ENCODE measurements at regions not wholly inside any gene's neighbourhood (a gene's known extent, or its start where the extent isn't known, plus 50 kb on each side); places are given as distances from the start of the nearest gene placed in this dataset.
"Not testable (repeated sequence)": the region's sequence is repeated elsewhere in the genome, so short reads cannot be mapped to it uniquely, and the experiment has no call there.

DNA sequence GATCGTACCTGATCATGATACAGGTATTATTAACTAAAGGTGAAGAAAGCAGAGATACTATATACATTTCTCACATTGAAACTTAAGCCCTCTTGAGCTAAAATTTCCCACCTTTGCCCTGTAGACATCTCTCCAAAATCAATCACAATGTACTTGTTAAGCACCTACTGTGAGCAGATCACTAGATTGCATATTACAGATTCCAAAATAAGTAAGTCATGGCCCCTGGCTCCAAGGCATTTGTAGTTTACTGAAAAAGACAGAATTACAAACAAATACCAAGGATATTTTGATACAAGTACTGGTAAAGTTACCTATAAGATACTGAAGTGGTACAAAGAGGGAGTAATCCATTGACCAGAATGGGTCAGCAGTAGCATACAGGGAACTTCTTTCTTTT is 455.3 kb downstream of the STK39 start:
- no peak for DNase-seq

DNA sequence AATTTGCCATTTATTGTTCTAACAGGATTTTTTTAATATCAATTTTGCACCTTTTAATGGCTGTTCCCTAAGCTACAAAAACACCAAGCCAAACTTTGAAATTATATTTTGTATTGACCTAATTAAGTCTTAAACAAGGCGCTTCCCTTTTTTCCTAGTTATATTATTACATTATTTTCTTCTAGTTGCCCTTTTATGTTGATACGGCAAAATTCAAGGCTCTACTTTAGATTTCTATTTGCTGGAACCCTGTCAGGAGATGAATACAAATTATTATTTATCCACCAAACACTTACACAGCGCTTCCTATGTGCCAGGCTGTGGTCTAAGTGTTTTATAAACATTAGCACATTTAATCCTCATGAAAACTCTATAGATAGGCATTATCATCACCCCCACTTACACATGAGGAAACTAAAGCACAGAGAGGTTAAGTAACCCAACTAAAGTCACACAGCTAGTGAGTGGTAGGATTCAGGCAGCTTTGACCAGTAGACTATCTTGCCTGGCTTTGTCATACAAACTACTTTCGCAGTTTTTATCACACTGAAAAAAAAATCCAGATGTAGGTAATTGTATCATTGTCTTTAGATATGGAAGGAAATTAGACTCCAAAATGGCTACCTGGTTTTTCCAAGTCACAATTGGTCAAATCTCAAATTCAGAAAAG is 456.5 kb downstream of the STK39 start:
- no peak for DNase-seq

DNA sequence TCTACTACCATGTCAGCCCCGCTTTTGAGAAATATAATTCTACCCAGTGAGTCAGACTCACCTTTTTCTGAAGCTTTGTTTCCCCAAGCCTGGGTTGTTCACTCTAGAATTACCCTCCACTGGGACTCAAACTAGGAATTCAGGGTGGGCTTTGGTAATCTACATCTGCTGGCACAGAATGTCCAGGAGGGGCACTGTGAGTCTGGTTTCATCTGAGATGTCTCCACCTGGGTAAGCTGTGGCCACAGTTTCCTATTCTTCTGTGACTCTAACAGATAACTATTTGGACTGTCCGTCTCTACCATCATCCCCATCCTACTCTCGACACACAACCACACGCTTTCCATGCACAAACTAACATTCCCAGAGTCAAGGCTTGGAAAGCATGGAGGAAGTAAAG is 457.2 kb downstream of the STK39 start:
- no peak for DNase-seq

DNA sequence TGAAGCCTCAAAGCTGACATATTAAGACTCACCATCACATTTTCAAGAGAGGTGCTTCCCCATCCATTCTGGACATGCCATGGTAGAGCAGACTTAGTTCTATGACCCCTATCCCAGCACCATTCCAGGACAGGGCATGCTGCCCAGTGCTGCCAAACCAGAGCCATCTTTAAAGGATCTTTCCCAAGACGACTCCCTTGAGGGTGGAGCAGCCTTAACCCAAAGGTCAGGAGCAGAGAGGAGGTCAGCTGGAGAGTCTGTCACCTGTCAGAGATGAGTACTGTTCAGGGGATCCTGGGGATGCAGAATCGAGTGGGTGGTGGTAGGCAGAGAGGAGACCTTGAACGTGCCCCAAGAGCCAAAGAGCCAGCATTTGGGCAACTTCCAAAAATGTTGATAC is 459.8 kb downstream of the STK39 start:
- no peak for DNase-seq

DNA sequence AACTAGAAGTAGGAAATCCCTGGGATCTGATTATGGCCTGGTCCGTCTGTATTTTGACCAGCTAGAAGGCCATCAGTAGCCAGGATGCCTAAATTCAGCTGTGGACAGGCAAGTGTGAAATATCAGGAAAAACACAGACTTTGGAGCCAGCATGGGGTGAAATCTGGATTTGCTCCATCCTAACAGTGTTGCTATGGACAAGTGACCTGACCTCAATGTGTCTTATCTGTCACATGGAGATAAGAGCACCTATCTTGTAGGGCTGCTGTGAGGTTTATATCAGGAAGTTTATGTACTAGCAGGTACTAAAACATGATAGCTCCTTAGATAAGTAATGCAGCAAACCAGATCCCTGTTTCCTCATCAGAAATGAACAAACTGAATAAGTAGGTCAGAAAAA is 460.4 kb downstream of the STK39 start:
- no peak for DNase-seq

DNA sequence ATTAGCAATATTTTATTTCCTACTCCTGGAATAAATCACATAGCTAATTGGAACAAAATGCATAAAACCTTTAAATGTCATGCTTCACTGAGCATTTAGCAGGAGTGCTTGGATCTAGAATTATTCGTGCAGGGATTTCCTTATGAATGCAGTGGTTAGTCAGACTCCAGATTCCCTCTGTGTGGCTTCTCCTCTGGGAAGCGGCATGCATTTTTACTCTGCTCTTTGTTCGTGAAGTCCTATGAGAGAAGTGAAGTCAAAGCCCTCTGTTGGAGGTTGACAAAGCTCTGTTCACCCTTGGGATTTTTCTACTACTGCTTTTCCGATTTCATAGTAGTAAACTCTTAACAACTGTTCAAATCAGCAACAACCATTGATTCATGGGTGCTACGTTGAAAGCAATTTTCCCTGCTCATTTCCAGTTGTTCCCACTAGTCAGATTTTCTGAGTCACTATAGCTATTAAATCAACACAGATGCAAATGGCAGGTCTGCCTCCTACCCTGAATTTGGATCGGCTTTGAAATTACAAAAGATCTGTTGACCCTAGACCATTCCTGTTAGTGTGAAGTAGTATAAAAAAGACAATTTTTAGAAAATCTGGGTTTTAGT is 461.7 kb downstream of the STK39 start:
- no peak for DNase-seq

DNA sequence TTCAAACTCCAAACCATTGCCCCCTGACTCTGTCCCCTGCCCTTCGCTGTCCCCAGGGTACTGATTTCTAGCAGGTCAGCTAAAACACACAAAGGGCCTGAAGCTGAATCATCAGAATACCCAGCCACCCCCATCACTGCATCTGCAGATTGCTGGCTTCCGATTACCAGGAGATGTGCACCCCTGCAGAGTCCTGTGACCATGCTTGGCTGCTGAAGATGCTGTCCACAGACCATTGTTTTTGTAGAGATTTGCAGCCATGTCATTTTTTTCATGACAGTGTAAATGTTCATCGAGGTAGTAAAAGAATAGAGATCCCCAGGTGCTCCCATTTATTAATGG is 463.3 kb downstream of the STK39 start:
- DNase-seq: no peak

DNA sequence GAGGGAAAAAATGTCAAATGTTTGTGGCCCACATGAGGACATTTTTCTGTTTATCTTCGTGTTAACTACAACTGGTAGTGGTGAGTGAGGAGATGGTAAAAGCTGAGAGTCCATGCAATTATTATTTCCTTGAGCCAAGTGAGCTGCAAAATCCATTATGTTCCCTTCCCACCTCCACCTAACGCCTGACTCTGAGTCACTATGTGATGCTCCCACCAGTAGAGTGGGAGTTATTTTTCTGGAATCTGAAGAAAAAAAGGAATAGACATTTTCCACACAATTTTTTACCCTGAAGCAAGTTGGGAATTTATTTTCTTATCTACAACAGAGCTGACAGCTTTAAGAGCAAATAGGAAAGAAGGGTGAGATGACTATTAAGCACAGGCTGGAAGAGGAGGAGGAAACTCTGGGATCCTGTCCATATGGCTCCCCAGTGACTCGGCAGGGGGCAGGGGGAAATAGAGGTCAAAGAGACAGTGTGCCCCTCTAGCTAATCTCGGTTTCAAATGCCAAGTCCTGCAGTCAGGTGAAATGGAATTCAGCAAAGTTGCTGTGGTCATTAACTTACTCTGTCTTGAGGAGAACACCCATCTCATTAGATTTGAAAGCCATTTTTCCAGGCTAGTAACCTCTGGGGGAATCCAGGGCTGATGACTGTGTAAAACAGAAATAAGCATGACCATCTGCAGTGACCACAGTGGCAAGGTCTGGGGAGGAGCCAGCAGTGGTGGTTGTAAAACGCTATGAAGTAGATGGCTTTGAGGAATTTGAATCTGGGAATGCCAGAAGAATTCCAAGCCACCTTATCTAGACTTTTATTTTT is 463.9 kb downstream of the STK39 start:
- no peak for DNase-seq

DNA sequence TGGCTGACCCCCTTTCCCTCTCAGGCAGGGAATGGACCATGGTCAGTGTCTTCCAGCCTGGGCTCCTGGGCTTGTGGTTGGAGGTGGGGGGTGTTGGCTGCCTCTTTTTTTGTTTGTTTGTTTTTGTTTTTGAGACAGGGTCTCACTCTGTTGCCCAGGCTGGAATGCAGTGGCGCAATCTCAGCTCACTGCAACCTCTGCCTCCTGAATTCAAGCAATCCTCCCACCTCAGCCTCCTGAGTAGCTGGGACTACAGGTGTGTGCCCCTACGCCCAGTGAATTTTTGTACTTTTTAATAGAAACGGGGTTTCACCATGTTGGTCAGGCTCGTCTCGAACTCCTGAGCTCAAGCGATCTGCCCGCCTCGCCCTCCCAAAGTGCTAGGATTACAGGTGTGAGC is 465.8 kb downstream of the STK39 start:
- not testable (repeated sequence) for DNase-seq

DNA sequence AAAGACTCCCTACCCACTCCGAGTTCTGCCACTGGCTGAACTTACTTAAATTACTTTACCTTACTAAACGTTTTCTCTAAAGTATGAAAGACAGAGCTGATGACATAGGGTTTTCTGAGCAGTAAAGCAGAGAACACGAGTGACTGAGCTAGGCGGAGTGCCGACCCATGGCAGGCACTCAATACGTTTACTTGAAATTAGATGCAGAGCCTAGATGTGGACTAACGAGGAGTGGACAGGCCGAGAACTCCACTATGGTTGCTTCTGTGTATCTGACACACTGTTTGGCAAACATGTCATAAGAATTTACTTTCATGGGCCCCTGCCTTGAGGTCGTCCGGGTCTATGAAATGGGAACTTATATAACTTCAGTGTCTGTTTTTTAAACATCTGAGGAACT is 471.0 kb downstream of the STK39 start:
- no peak for DNase-seq

DNA sequence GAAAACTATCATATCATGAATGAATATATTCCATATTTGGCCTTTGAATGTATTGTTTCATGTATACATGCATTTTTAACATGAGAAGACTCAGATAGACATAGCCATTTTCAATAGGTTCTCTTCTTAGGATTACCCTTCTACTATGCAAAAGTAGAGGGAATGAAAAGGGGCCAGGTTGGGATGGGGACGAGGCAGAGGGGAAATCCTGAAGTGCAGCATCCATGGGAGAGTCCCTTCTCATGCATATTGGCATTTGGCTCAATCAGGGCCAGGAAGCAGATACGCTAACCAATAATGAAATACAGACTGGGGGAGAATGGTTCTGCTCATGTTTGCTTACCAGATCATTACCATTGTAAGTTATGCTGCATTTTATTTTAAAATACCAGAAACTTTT is 475.8 kb downstream of the STK39 start:
- DNase-seq: no peak

DNA sequence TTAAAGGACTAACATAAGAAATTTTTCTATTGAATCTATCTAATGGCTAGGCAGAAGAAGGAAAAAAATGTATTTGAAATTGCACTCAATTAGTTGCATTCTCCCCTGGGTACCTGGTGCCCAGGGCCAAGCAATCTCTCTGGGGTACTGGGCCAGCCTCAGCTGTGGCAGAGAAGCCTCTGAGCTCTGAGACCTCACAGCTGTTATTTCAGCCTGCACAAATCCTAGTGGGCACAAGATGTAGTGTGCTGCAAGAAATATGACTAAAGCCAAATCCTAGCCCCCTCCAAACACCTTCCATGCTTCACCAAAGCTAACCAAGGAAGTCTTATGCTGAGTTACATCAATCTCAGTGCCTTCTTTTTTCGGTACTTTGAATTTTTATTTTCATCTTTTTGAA is 478.4 kb downstream of the STK39 start:
- DNase-seq: no peak

DNA sequence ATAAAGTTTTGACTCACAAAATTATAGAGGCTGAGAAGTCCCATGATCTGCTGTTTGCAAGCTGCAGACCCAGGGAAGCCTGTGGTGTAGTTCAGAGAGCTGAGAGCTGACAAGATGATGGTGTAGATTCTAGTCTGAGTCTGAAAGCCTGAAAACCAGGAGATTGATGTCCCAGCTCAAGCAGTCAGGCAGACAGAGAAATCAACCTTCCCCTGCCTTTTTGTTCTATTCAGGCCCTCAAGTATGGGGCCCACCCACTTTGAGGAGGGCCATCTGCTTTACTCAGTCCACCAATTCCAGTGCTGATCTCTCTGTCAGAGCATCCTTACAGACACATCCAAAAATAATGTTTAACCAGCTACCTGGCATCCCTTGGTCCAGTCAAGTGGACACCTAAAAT is 479.6 kb downstream of the STK39 start:
- DNase-seq: no peak

DNA sequence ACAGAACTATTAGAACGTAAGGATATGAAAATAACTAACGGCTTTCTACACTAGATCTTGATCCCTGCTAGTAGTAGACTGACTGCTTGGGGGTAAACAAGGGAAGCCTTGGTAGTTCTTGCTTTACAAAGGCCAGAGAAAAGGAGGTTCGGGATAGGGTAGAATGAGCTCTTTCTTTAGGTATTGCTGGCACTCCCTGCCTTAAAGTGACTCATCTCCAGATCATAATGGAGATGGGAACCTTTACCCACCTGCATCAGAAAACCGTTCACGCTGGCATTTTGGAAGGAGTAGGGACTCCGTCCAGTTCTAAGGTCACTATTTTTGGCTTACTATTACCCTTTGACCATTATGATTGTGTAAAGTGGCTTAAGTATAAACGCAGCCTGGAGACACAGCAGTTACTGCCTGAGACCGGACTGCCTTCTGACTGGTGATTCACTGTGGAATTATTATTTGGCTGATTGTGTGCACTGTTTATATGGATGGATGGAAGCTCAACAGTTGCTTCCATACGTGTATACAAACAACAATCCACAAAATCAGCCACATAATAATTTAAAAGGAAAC is 482.5 kb downstream of the STK39 start:
- DNase-seq: no peak

DNA sequence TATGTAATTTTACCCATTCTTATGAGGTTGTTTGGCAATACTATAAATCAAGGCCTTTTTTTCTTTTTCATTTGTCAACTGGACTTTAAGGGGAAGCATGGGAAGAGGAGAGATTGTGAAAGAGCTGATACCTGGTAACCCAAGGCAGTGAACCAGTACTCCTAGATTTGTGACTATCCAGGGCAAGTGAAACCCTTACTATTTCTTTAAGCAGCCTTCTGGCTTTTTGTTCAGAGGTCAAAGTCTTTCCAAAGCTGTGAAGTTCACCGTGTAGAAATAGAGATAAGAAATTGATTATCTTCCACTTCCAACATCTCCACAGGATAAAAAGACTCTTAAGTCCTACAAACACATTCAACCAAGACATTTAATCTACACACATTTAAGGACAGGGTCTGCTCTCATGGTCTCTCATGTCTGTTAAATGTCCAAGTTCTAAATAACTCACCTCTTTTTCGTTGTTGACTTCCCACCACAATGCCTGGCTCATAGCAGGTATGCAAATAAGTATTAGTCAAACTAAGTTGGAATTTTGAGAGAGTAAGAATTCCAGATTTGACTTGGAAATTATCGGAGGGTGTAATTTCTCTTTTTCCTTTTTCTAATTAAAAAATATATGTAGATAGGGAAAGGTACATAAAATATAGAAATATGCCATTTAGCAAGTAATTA is 485.8 kb downstream of the STK39 start:
- no peak for DNase-seq

DNA sequence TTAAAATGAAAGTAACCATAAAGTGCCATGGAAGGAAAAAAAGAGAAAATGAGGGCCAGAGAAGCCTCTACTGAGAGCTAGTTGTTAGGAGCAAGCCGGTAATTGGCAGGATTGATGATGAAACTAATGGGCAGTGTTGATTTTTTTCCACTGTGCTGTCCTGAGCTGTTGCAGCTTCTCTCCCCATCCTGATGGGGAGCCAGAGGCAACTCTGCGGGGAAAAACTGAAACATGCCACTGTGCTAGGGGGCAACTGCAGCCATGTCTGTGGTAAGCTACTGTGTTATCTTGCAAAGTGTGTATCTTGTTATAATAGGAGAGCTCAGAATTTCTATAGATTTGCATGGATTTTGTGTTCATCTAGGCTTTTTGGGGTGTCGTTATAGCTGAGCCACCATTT is 487.9 kb downstream of the STK39 start:
- DNase-seq: no peak

DNA sequence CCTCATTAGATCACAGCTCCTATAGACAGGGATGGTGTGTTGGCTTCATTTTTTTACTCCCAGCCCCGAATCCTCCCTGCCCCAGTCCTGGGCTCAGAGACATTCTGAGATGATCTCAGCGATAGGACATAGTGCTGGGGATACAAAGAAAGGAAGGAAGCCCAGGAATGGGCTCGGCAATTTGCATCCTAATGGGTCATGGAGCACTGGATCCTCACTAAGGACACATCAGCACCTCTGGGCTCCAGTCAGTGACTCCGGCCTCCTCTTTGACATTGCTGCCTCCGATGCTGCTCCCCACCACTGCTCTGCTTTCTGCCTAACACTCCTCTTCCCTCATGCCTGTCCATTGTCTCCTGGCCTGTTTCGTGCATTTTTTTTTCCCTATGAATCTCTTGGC is 489.1 kb downstream of the STK39 start:
- no peak for DNase-seq

DNA sequence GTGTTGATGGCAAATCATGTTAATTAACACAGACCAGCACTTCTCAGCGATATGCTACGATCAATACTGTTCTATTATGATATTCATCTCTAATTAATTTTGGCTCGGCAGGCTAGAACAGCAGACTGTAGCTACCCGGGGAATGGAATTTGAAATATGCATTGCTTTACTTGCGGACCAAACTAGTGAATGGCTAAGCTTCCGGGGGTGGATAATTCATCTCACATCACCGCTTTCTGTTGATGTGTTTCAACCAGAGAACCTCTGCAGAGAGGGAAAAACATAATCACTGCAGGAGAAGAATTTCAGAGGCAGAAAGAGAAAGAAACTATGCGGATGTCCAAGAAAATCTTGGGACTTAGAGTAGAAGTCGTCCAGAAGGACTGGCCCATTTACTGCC is 490.9 kb downstream of the STK39 start:
- DNase-seq: no peak

DNA sequence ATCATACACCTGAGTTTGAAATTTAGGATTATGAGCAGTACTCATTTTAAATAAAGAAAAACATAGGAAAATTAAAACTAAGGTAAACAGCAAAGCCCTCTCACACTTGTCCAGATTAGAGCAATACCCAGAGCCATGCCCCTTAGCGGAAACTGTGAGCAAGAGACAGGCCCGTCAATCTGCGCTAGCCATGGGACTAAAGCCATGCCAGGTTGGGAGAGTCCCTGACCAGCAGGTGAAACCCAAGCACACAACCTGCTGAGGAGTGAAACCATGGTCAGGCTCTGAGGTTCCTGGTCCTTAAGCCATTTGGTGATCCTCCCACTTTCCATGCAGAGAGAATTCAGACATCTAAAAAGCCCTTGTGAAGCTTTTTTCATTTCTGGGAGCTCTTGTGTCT is 494.3 kb downstream of the STK39 start:
- no peak for DNase-seq

DNA sequence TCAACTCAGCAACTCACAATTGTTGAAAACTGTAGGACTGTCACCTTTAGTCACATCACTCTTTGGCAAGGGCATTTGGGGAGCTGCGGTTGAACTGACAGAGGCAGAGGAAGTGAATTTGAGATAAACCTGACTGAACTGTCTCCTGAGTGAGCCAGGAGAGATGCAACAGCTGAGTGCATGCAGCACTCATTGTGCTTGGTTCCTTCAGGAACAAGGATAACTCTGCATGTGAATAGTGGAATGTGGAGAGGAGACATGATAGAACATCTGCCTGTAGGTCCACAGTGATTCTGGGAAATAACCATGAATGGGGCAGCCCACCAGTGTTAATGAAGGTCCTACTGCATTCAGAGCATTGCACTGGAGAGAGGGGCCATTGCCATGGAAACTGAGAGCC is 494.7 kb downstream of the STK39 start:
- DNase-seq: no peak

DNA sequence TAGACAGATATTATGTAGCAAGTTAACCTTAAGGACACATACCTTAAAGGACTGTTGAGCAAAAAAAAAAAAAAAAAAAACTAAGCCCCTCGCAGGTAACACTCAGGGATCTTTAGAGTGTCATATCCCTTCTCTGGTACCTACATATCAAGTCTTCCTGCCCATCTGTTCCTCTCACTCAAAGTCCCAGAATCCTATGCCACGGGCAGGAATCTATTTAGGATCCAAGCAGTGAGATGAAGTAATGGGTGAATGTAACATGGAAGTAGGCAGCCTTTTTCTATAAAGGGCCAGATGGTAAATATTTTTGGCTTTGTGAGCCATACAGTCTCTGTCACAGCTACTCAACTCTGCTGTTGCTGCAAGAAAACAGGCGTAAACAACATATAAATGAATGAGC is 496.7 kb downstream of the STK39 start:
- no peak for DNase-seq

DNA sequence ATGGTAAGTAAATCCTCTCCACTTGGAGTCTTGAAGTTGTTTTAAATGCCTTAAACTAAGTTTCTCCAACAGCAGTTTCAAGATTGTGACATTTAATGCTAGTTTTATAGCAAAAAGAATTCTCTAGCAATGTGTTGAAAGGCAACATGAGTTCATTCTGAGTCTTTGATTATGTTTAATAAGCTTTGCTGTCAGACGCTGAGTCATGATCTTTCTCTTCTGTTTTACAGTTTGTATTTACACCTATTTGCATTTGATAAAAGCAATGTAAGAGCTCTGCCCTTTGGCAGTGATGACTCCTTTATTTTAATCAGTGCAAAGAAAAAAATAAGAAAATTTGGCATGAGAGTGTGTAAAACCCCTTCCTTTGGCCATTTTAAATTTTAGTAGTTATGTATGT is 497.7 kb downstream of the STK39 start:
- no peak for DNase-seq

DNA sequence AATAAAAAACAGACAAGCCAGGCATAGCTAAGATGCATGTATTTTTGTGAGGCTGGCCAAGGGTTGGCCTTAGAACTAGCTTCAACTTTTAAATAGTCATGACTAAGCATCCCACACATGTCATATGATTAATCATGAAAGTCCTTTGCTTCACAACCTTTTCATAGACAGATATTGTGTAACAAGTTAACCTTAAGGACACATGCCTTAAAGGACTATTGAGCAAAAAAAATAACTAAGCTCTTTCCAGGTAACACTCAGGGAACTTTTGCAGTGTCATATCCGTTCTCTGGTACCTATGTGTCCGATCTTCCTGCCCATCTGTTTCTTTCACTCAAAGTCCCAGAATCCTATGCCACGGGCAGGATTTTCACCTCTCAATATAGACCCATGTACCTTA is 498.4 kb downstream of the STK39 start:
- DNase-seq: no peak

All from muscle of arm (tissue), 1 donor.